Pulmonary artery endothelial cell (primary cell): ENCODE measurements at regions not wholly inside any gene's neighbourhood (a gene's known extent, or its start where the extent isn't known, plus 50 kb on each side); places are given as distances from the start of the nearest gene placed in this dataset.

ENCODE experiments used
- DNase-seq: peaks from one replicate; pipeline ENCODE4 v3.0.0-alpha.2; 2011; ENCODE audit warnings: low read depth, low spot score

GRCh38 chr4:38189445-38189844 is 229.2 kb downstream of the PTTG2 start:
- no peak for DNase-seq

GRCh38 chr4:38190717-38191178 is 230.6 kb downstream of the PTTG2 start:
- peak; percentile 67 for DNase-seq

DNA sequence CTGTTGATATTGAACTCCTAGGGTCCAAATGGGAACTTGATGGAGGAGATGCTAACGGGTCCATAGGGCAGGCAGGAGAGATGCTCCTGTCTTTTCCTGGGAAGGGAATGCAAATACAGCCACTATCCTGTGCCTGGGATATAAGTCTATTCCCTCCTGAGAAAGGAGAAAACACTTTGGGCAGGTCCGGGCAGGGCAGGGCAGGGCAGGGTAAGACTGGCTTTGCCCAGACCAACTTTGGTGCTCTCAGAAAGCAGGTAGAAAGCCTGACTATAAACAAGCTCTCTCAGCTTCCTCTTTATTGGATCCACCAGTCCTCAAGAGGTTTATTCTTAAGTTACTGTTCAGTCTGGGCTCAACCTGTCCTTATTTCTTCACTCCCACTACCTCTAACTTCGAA is 232.3 kb downstream of the PTTG2 start:
- DNase-seq = no peak

DNA sequence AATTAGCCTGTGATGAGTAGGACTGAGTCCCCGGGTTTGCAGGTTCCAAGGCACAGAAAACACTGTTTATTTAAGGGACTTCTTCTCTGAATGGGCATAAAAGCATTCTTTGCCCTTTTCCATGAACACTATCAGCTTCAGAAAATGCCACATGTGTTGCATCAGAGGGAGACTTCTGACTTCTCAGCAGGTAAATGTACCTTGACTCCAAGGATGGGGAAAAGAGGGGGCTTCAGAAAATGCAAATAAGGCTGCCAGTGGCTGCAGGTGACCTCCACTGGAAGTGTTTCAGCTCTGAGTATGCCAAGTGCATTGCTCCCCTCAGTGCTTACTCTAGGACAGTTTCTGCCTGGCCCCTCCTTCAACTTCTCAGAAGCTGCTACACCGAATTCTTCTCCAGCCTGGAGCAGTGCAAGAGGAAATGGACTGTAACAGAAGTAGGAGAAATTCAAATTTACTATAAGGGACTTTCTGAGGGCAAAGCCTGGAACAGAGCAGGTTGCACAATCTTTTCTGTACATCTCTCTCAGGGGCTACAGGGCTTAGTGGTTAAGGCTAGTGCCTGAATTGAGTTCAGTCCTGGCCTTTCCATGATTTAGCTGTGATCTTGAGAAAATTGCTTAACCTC is 233.2 kb downstream of the PTTG2 start:
- DNase-seq = no peak

GRCh38 chr4:38194047-38194602 is 233.9 kb downstream of the PTTG2 start:
- DNase-seq = no peak

DNA sequence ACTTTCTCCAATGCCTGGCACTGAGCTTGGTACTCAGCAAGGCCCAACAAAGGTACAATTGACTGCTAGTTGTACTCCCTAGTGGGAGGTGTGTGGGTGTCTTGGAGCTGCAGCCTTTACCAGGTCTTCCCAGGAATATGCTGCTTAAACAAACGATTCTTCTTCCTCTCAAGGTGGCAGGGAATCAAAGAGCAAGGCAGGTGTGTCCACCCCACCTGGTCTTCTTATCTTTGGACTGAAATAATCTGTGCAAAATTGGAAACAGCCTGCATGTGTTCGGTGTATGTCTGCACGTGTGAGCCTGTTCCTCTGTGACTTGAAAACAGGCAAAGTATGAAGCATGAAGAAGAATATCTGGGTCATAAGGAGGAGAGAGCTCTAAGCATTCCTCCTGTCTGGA is 235.3 kb downstream of the PTTG2 start:
- no peak for DNase-seq

DNA sequence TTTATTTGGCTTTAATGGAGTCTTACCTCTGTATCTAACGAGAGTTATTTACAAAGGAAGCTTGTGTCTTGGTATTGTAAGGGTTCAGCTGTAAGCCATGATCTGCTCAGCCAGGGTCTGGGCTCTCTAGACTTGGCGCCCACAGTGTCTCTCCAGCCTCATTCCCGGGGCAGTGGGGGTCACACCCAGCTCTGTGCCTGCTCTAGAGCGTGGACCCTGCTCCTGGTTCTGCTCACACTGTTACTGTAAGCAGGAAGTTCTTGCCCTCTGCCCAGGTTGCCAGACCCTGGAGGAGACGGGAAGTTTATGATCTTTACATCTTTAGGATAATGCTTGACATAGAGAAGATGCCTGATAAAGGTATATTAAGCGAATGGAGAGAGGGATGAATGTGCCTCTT is 235.7 kb downstream of the PTTG2 start:
- DNase-seq = no peak

DNA sequence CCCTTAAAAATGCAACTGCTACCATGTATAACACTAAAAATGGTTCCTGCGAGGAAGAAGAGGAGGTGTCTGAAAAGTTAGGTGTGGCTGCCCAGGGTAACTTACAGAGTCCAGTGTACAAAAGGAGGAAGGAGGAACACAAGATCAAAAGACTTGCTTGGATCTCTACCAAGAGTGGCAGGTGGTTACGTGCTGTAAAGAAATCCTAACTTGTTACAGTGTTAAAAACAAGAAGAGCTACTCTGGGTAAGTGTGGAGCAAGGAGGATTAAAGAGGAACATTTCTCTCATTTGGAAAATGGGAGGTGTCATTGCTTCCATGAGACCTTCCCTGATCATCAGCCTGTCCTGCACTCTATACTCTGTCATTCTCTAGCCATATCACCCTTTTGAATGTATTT is 242.0 kb downstream of the PTTG2 start:
- no peak for DNase-seq

- DNase-seq = no peak
Observed at GRCh38 chr4:38203609-38204008, 243.4 kb downstream of the PTTG2 start.

DNA sequence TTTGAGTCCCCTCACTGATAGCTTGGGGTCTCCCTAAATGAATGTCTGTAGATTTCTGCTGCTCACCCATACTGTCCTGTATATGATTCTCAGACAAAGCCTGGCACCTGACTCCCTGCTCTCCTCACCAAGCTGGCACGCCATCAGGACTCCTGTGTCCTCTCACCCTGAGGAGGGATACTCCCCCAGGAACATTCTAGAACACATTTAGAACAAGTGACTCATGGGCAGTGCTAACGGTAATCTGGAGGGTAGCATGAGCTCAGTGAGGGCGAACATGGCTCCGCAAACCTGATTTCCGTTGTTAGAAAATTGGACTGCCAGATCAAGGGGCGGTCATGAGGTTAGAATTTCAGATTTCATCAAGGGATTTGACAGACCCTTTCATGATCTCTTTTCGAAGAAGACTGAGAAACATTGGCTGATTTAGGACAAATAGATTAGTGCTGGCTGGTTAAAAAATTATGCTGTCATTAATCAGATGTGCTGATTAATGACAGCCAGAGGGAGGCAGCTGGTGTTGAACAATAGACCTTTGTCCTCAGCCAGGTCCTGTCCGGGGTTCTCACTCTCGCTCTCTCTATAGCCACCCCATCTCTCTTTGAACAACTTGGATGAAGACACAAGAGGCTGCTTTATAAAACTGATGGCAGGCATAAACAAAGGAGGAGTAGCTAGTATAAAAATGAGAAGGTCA is 244.3 kb downstream of the PTTG2 start:
- DNase-seq = no peak

- DNase-seq = no peak
Observed at GRCh38 chr4:38205261-38205660, 245.1 kb downstream of the PTTG2 start.

DNA sequence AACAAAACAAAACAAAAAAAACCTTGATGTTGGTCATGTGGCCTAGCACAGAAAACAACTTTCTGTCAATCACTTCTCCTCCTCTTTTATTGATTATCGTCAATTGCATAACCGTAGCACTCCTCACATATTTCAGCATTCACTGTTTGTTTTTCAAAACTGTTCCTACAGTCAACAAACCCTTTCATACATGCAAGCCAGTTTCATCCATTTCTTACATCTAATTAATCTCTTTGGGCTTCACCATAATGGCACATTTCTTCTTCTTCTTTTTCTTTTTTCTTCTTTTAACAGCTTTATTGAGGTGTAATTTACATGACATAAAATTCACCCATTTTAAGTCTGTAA is 246.9 kb downstream of the PTTG2 start:
- no peak for DNase-seq

DNA sequence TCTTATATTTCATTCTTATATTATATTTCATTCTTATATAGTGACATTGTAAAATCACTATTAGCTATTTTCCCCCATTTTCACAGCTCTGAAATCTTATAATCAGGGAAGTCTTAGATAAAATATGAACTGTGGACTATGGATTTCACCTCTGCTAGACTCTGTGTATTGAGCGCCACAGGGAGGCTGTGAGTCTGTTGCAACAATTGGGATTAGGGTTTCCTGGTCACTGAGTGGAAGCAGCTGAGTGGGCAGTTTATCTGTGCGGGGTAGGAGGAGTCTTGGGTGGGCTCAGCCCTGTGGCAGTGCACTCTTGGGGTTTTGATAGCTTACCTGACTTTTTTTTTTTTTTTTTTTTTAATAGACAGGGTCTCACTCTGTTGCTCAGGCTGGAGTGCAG is 249.5 kb downstream of the PTTG2 start:
- no peak for DNase-seq

- no peak for DNase-seq
Observed at GRCh38 chr4:38210396-38211114, 250.4 kb downstream of the PTTG2 start.

DNA sequence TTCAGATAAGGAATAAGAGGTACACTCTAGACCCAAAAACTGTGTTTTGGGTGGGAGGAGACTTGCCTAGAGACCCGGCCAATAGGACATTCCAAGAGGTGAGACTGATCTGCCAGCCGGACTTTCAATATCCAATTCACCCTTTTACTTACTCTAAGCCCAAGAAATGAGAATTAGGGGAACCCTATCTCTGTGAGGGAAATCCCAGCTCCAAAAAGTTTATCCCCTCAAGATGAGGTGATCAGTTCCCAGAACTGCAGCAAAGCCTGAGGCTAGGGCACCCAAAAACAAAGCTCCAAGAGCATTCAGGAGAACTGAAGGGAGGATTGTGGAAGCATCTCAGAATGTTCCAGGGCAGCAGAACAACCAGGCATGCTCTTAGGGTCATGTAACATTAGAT is 251.7 kb downstream of the PTTG2 start:
- no peak for DNase-seq

GRCh38 chr4:38213083-38213805 is 253.0 kb downstream of the PTTG2 start:
- no peak for DNase-seq

GRCh38 chr4:38222892-38223291 is 262.7 kb downstream of the PTTG2 start:
- DNase-seq = no peak

GRCh38 chr4:38223306-38223705 is 263.1 kb downstream of the PTTG2 start:
- no peak for DNase-seq

DNA sequence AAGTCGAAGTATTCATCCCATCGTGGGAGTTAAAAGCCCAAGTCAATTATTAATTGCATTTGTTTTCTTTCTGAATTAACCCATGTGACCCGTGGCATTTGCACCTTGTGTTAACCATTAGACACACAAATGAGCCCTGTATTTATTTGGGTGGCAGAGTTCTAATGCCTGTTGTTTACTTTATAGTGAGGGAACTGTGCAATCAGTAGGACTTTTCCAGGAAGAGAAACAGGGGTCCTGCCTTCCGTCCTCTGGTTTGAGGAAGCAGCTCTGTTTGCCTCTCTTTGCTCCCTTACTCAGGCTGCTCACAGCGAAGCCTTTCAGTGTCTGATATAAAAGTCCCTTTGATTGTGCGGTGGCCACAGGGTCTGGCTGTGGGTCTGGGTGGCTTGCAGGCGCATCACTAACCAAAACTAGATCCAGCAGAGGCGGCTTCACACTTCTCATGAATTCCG is 263.6 kb downstream of the PTTG2 start:
- no peak for DNase-seq

GRCh38 chr4:38224850-38225249 is 264.7 kb downstream of the PTTG2 start:
- no peak for DNase-seq

DNA sequence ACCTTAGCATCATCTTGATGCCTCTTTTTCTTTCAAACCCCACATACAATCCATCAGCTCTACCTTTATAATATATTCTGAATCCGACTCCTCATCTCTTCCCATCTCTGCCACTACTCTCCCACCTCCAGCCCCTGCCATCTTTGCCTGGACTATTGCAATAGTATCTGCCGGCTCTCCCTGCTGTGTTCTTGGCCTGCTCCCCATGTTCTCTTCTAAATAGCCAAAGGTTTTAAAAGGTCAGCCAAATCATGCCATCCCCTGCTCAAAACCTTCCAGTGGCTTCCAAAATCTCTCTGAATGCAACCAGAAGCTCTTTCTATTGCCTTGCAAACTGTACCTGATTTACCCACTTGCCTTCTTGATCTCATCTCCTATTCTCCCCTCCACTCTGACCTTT is 266.0 kb downstream of the PTTG2 start:
- no peak for DNase-seq
